GM04504 (cell line): ENCODE measurements at regions not wholly inside any gene's neighbourhood (a gene's known extent, or its start where the extent isn't known, plus 50 kb on each side); places are given as distances from the start of the nearest gene placed in this dataset.
"Not testable (repeated sequence)": the region's sequence is repeated elsewhere in the genome, so short reads cannot be mapped to it uniquely, and the experiment has no call there.

Experiments
- DNase-seq: peaks from one replicate; pipeline ENCODE4 v3.0.0-alpha.2; 2012; ENCODE audit warnings: low read depth

DNA sequence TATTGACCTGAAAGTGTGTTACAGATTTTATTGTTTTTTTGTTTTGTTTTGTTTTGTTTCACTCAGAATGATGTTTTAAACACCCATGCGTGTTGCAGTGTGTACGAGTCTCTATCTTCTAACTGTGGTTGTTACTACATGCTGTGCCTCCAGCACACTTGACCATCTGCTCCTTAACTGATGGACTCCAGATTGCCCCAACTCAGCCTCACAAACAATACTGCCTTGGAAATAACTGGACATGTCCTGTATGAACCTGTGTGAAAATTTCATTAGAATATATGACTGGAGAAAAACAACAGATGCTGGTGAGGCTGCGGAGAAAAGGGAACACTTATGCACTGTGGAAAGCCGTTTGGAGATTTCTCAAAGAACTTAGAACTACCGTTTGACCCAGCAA lies 68.7 kb upstream of the HAND1 start:
- no peak for DNase-seq

DNA sequence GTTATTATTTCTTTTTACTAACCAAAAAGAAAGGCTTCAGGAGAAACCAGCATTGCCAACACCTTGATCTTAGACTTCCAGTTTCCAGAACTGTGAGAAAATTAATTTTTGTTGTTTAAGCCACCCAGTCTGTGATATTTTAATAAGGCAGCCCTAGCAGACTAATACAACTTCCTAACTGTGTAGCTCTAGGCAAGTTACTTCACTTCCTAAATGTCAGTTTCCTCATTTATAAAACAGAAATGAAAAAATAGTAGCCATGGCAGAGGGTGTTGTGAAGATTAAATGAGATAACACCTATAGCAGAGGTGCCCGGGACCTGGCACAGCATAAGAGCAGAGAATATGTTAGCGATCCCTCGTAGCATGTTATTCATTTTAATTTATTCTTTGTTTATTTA lies 66.6 kb upstream of the HAND1 start:
- no peak for DNase-seq

- no peak for DNase-seq
These were observed 65.4 kb upstream of the HAND1 start for GRCh38 chr5:154543380-154543779.

DNA sequence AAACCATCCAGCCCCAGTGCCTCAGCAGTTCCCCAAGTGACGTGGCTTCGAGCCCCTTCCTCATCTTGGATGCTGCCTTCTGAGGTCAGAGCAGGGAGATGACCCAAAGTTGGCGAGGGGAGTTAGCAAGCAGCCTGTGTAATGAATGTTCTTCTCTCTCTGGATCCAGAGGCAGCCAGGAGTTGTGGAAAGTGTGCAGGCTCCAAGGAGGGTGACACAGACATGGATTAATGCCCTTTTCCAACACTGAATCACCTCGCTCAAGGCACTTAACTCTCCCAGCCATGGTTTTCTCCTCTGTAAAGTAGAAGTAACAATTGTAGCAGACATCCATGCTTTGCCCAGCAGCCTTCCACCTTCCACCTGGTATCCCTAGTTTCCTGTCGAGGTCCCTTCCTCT lies 64.6 kb upstream of the HAND1 start:
- DNase-seq = no peak

GRCh38 chr5:154542000-154542399 lies 64.0 kb upstream of the HAND1 start:
- no peak for DNase-seq

- no peak for DNase-seq
These were observed 63.5 kb upstream of the HAND1 start for GRCh38 chr5:154541553-154541952.

DNA sequence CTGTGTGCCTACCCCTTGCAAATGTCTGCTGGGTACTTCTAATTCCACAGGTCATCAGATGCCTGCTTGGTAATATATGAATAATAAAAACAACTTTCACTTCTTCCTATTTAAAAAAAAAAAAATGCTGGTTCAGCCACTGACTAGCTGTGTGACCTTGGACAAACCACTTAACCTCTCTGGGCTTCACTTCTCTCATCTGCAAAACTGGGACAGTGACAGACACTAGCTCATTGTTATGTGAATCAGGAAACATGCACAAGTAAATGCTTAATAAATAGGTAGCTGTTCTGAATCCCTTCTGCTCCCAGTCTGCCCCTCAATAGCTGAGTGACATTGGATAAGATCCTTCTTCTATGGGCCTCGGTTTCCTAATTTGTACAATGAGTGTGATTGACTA lies 62.6 kb upstream of the HAND1 start:
- DNase-seq = no peak

DNA sequence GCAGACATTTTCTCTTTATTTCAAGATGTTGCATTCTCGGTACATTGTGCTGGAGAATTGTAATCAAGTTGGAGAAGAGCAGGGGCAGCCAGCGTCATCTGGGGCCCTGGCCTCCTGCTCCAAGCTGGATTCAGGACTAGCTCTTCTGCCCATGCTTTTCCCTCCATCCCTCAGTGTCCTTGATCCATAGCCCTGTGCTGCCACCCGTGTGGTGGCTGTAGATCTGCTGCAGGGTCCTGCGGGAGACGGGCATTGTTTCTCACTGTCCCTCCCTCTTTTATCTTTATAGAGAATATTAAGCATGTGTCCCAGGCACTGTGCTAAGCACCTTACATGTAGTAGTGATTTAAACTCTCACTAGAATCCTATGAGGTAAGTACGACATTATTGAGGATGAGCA lies 60.5 kb upstream of the HAND1 start:
- no peak for DNase-seq

GRCh38 chr5:154536439-154536838 lies 58.4 kb upstream of the HAND1 start:
- DNase-seq = not testable (repeated sequence)

DNA sequence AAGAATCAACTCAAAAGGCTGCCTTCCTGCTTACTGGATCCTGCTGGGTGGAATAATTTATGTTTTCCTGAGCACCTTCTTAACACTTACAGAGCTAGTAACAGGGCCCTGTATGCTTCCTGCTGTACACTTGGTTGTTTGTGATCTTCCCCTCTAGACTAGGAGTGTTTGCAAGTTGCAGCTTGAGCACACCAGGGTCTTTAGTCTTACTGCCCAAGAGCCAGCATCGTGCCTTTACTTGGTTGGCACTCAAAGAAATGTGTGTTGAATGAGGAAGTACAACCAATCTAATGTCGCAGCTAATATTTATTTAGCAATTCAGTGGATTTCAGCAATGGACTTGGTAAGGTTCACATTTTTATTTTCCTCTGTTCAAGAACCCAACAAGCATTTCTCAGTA lies 57.5 kb upstream of the HAND1 start:
- no peak for DNase-seq

DNA sequence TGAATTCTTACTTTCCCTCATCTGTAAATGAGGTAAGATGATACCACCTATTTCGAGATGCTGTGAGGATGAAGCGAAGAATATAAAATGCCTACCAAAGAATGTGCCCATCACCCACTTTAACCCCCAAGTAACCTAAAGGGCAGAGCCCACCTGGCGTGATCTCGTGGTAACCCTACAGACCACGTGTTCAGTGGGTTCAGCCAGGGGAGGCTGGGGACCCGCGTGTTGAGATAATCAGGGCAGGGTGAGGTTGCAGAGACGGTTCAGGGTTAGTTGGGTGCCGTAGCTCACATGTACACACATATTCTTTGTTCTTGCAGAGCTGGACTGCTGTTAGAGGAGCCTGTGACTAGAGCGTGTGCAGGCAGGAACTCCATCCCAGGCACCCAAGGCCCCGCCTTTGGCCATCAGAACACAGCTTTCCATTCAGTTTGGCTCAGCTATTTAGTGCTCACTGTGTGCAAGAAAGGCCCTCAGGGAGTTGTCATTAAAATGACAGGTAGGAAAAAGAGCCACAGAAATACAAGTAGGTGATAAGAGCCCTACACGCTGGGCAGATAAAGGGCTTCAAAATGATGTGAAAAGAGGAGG lies 56.5 kb upstream of the HAND1 start:
- DNase-seq = no peak

GRCh38 chr5:154529282-154529681 lies 51.3 kb upstream of the HAND1 start:
- no peak for DNase-seq

DNA sequence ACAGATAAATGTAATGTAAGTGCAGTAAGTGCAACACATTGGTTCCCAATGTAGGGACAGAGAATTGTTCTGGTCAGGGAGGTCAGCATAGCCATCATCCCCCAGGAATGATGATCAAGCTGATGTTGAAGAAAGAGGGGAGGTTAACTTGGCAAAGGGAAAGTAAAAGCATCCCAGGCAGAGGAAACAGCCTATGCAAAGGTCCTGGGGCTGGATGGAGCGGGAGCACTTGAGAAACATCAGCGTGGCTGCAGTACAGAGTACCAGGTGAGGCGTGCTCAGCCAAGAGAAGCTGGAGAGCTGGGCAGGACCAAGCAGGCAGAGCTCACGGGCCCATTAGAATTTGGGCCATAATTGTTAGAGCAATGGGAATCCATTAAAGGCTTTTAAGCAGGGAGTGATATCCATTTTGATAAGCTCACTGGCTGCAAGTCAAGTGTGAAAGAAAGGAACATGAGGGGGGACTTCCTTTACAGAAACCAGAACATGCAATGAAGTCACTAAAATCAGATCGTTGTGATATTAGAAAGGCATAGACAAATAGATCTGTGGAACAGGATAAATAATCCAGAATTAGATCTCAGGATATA lies 50.1 kb upstream of the HAND1 start:
- no peak for DNase-seq
